ENCODE measurements at regions not wholly inside any gene's neighbourhood (a gene's known extent, or its start where the extent isn't known, plus 50 kb on each side); places are given as distances from the start of the nearest gene placed in this dataset.

- H3K79me2 ChIP-seq (ENCODE audit: control insufficient read depth, insufficient read depth, low read length) = no peaks in the 10 kb centered on the region
- TF ChIP-seq EZH2 (IDR thresholded peaks at IDR 0.05; ENCODE audit: low read length, missing control alignments) (no peak), CTCF (conservative IDR thresholded peaks at IDR 0.05 in 1 of 2, IDR thresholded peaks at IDR 0.05 in 1 of 2; ENCODE audit: low read depth in 1 of 2, low read length in 2 of 2) (no peak)
- DNase-seq (ENCODE audit: low read depth in 2 of 2) = peak; percentile 2 to 17
- no peaks in the 10 kb centered on the region for H3K36me3 ChIP-seq (ENCODE audit: control insufficient read depth, insufficient read depth, low read length)
- H3K9ac ChIP-seq (ENCODE audit: insufficient read depth, low read length) = no peak overlapping the region
- H3K27me3 ChIP-seq (ENCODE audit: control insufficient read depth, insufficient read depth, low read length) = no peaks in the 10 kb centered on the region
- no peak overlapping the region for H3K27ac ChIP-seq (ENCODE audit: insufficient read depth, low read length)
- no peaks in the 10 kb centered on the region for H3K9me3 ChIP-seq (ENCODE audit: control insufficient read depth, insufficient read depth, low read depth, low read length)
- H3K4me3 ChIP-seq (replicated peaks in 1 of 4; ENCODE audit: control extremely low read depth in 1 of 4, insufficient read depth in 1 of 4, low read depth in 3 of 4, low read length in 4 of 4) = no peak overlapping the region
- peaks cover 7% of the 10 kb centered on the region for H3K4me1 ChIP-seq (ENCODE audit: control insufficient read depth, extremely low read depth, insufficient read depth, low read length)
- H3K4me2 ChIP-seq (ENCODE audit: extremely low read depth, insufficient read depth, low read length) = no peak overlapping the region
- H2AFZ ChIP-seq (ENCODE audit: low read length) = no peak overlapping the region
- no peaks in the 10 kb centered on the region for H4K20me1 ChIP-seq (ENCODE audit: control insufficient read depth, extremely low read depth, insufficient read depth, low read length)
Measured at GRCh38 chr13:76385586-76385985, 500.6 kb downstream of the KCTD12 start.

- Histone ChIP-seq H2AFZ (ENCODE audit: low read length) (no peak overlapping the region), H3K9ac (ENCODE audit: insufficient read depth, low read length) (no peak overlapping the region), H3K4me1 (ENCODE audit: control insufficient read depth, extremely low read depth, insufficient read depth, low read length) (peaks cover 7% of the 10 kb centered on the region), H3K79me2 (ENCODE audit: control insufficient read depth, insufficient read depth, low read length) (no peaks in the 10 kb centered on the region), H3K36me3 (ENCODE audit: control insufficient read depth, insufficient read depth, low read length) (no peaks in the 10 kb centered on the region), H4K20me1 (ENCODE audit: control insufficient read depth, extremely low read depth, insufficient read depth, low read length) (no peaks in the 10 kb centered on the region), H3K27me3 (ENCODE audit: control insufficient read depth, insufficient read depth, low read length) (no peaks in the 10 kb centered on the region), H3K27ac (ENCODE audit: insufficient read depth, low read length) (no peak overlapping the region), H3K9me3 (ENCODE audit: control insufficient read depth, insufficient read depth, low read depth, low read length) (no peaks in the 10 kb centered on the region), H3K4me3 (replicated peaks in 1 of 4; ENCODE audit: control extremely low read depth in 1 of 4, insufficient read depth in 1 of 4, low read depth in 3 of 4, low read length in 4 of 4) (no peak overlapping the region), H3K4me2 (ENCODE audit: extremely low read depth, insufficient read depth, low read length) (peak overlapping the region; percentile 51)
- peak; percentile 92 to 98 for DNase-seq (ENCODE audit: low read depth in 2 of 2)
- TF ChIP-seq CTCF (conservative IDR thresholded peaks at IDR 0.05 in 1 of 2, IDR thresholded peaks at IDR 0.05 in 1 of 2; ENCODE audit: low read depth in 1 of 2, low read length in 2 of 2) (no peak), EZH2 (IDR thresholded peaks at IDR 0.05; ENCODE audit: low read length, missing control alignments) (no peak)
Measured at GRCh38 chr13:76383676-76384461, 502.3 kb downstream of the KCTD12 start.

GRCh38 chr13:76380446-76381065, 505.6 kb downstream of the KCTD12 start:
- Histone ChIP-seq H4K20me1 (ENCODE audit: control insufficient read depth, extremely low read depth, insufficient read depth, low read length) (no peaks in the 10 kb centered on the region), H3K4me1 (ENCODE audit: control insufficient read depth, extremely low read depth, insufficient read depth, low read length) (peaks cover 7% of the 10 kb centered on the region), H3K4me3 (replicated peaks in 1 of 4; ENCODE audit: control extremely low read depth in 1 of 4, insufficient read depth in 1 of 4, low read depth in 3 of 4, low read length in 4 of 4) (no peak overlapping the region), H3K9ac (ENCODE audit: insufficient read depth, low read length) (no peak overlapping the region), H2AFZ (ENCODE audit: low read length) (no peak overlapping the region), H3K27ac (ENCODE audit: insufficient read depth, low read length) (no peak overlapping the region), H3K36me3 (ENCODE audit: control insufficient read depth, insufficient read depth, low read length) (no peaks in the 10 kb centered on the region), H3K9me3 (ENCODE audit: control insufficient read depth, insufficient read depth, low read depth, low read length) (no peaks in the 10 kb centered on the region), H3K4me2 (ENCODE audit: extremely low read depth, insufficient read depth, low read length) (no peak overlapping the region), H3K79me2 (ENCODE audit: control insufficient read depth, insufficient read depth, low read length) (no peaks in the 10 kb centered on the region), H3K27me3 (ENCODE audit: control insufficient read depth, insufficient read depth, low read length) (no peaks in the 10 kb centered on the region)
- DNase-seq (ENCODE audit: low read depth in 2 of 2) = peak; percentile 3 to 78
- TF ChIP-seq CTCF (conservative IDR thresholded peaks at IDR 0.05 in 1 of 2, IDR thresholded peaks at IDR 0.05 in 1 of 2; ENCODE audit: low read depth in 1 of 2, low read length in 2 of 2) = no peak
- no peak for TF ChIP-seq EZH2 (IDR thresholded peaks at IDR 0.05; ENCODE audit: low read length, missing control alignments)

Measured in fibroblast of lung (primary cell).